IMR-90 (cell line): ENCODE measurements at regions not wholly inside any gene's neighbourhood (a gene's known extent, or its start where the extent isn't known, plus 50 kb on each side); places are given as distances from the start of the nearest gene placed in this dataset.

Source experiments
- ATAC-seq: fragments of 200-7000 bp; cut with Tn5 transposase; 2 replicates; pipeline ENCODE4 v1.9.1; 2020; ENCODE audit warnings: low read depth, mild to moderate bottlenecking, moderate library complexity
- BruUV-seq: library from RNA; stranded (reverse); fragments of 400-500 nt; replicated peaks from 2 replicates; lab custom pipeline; 2021; lab: Mats Ljungman, UMichigan
- CTCF ChIA-PET: fragments of 300-600 bp; formaldehyde crosslinking; extraction: SDS; loops from one replicate; lab custom pipeline; 2021; ENCODE audit warnings: antibody characterized with exemption; lab: Yijun Ruan, JAX
- POLR2A ChIA-PET: fragments of 300-600 bp; sonication (Branson Sonifier 250); formaldehyde crosslinking; loops from one replicate; lab custom pipeline; 2022; ENCODE audit warnings: antibody characterized with exemption; ENCODE audit not compliant: unreplicated experiment; lab: Charles Lee
- DNase-seq: peaks from one replicate; pipeline ENCODE4 v3.0.0; 2013
- H2AFZ ChIP-seq: replicated peaks from 2 replicates; pipeline ENCODE3; 2013; ENCODE audit warnings: low read length, mild to moderate bottlenecking; ENCODE audit not compliant: poor library complexity
- H2AK5ac ChIP-seq: 2 replicates; pipeline ENCODE4 v1.6.1; 2013; ENCODE audit warnings: low read depth, low read length, inconsistent platforms
- H2AK9ac ChIP-seq: replicated peaks from 2 replicates; pipeline ENCODE3; 2013; ENCODE audit warnings: mild to moderate bottlenecking, low read depth, low read length, moderate library complexity; ENCODE audit not compliant: poor library complexity
- H2BK120ac ChIP-seq: 2 replicates; pipeline ENCODE4 v1.6.1; 2013; ENCODE audit warnings: low read depth, low read length, inconsistent platforms
- H2BK15ac ChIP-seq: 3 replicates; pipeline ENCODE4 v1.6.1; 2013; ENCODE audit warnings: low read depth, low read length, inconsistent platforms
- H2BK20ac ChIP-seq: 2 replicates; pipeline ENCODE4 v1.6.1; 2013; ENCODE audit warnings: low read depth, mild to moderate bottlenecking, inconsistent platforms, low read length, moderate library complexity
- H2BK5ac ChIP-seq: 2 replicates; pipeline ENCODE4 v1.6.1; 2013; ENCODE audit warnings: mild to moderate bottlenecking, low read depth, low read length, inconsistent platforms; ENCODE audit not compliant: poor library complexity, severe bottlenecking
- H3K14ac ChIP-seq: replicated peaks from 2 replicates; pipeline ENCODE4 v1.6.1; 2013; ENCODE audit warnings: low read depth, low read length, inconsistent platforms
- H3K18ac ChIP-seq: 2 replicates; pipeline ENCODE4 v1.6.1; 2013; ENCODE audit warnings: low read depth, low read length, control low read depth
- H3K23ac ChIP-seq: 2 replicates; pipeline ENCODE4 v1.6.1; 2013; ENCODE audit warnings: low read depth, low read length, inconsistent platforms
- H3K27ac ChIP-seq: 2 replicates; pipeline ENCODE4 v1.5.1; 2013; ENCODE audit warnings: mild to moderate bottlenecking, control low read depth, low read length; ENCODE audit not compliant: insufficient read depth
- H3K27me3 ChIP-seq: 2 replicates; pipeline ENCODE4 v1.6.1; 2013; ENCODE audit warnings: low read length; ENCODE audit not compliant: control insufficient read depth, insufficient read depth
- H3K36me3 ChIP-seq: 2 replicates; pipeline ENCODE4 v1.6.1; 2013; ENCODE audit warnings: low read length, mixed read lengths; ENCODE audit not compliant: control insufficient read depth, insufficient read depth
- H3K4ac ChIP-seq: 2 replicates; pipeline ENCODE4 v1.6.1; 2013; ENCODE audit warnings: low read depth, low read length, inconsistent platforms
- H3K4me1 ChIP-seq: 2 replicates; pipeline ENCODE4 v1.6.1; 2013; ENCODE audit warnings: low read length, mixed read lengths; ENCODE audit not compliant: control insufficient read depth, insufficient read depth
- H3K4me2 ChIP-seq: 2 replicates; pipeline ENCODE4 v1.6.1; 2013; ENCODE audit warnings: low read depth, mild to moderate bottlenecking, control low read depth, low read length, moderate library complexity
- H3K4me3 ChIP-seq: 2 replicates; pipeline ENCODE4 v1.5.1; 2013; ENCODE audit warnings: low read depth, mild to moderate bottlenecking, control low read depth, low read length, moderate library complexity; ENCODE audit not compliant: insufficient read depth
- H3K56ac ChIP-seq: 2 replicates; pipeline ENCODE4 v1.6.1; 2013; ENCODE audit warnings: low read length, inconsistent platforms; ENCODE audit not compliant: insufficient read depth; ENCODE audit errors: extremely low read depth
- H3K79me1 ChIP-seq, 2 experiments: 2 replicates each; pipeline ENCODE4 v1.6.1; 2013; ENCODE audit warnings: low read length in 2 of 2, inconsistent platforms in 1 of 2, low read depth in 1 of 2
- H3K9ac ChIP-seq: 2 replicates; pipeline ENCODE4 v1.6.1; 2013; ENCODE audit warnings: low read depth, low read length, control low read depth
- H3K9me1 ChIP-seq: 2 replicates; pipeline ENCODE4 v1.6.1; 2013; ENCODE audit warnings: low read length, inconsistent platforms; ENCODE audit not compliant: insufficient read depth
- H3K9me3 ChIP-seq: 2 replicates; pipeline ENCODE4 v1.6.1; 2013; ENCODE audit warnings: low read length; ENCODE audit not compliant: control insufficient read depth, insufficient read depth
- H4K20me1 ChIP-seq: 2 replicates; pipeline ENCODE4 v1.6.1; 2013; ENCODE audit warnings: low read length, inconsistent platforms; ENCODE audit not compliant: insufficient read depth
- H4K5ac ChIP-seq: 2 replicates; pipeline ENCODE4 v1.6.1; 2013; ENCODE audit warnings: mild to moderate bottlenecking, low read depth, low read length, control low read depth
- H4K8ac ChIP-seq, 2 experiments: 2 replicates each; pipeline ENCODE4 v1.6.1; 2013; ENCODE audit warnings: low read depth in 2 of 2, low read length in 2 of 2, control low read depth in 1 of 2, inconsistent platforms in 1 of 2
- H4K91ac ChIP-seq: 2 replicates; pipeline ENCODE4 v1.6.1; 2013; ENCODE audit warnings: low read depth, low read length, inconsistent platforms; ENCODE audit not compliant: insufficient read depth
- MAFK ChIP-seq: IDR thresholded peaks from 2 replicates; pipeline ENCODE4 v1.6.1; 2012; ENCODE audit warnings: low read depth, low read length, improper control_type of control experiment
- MAZ ChIP-seq: IDR thresholded peaks from 2 replicates; pipeline ENCODE4 v1.6.1; 2012; ENCODE audit warnings: low read depth, mild to moderate bottlenecking, low read length, improper control_type of control experiment, moderate library complexity, borderline replicate concordance
- RAD21 ChIP-seq: IDR thresholded peaks from 2 replicates; pipeline ENCODE4 v1.6.1; 2012; ENCODE audit warnings: low read length, improper control_type of control experiment
- RCOR1 ChIP-seq: IDR thresholded peaks from 2 replicates; pipeline ENCODE4 v1.6.1; 2012; ENCODE audit warnings: mild to moderate bottlenecking, low read length, improper control_type of control experiment; ENCODE audit not compliant: insufficient replicate concordance
- RFX5 ChIP-seq: IDR thresholded peaks from 2 replicates; pipeline ENCODE4 v1.8.0; 2012; ENCODE audit warnings: low read depth, mild to moderate bottlenecking, low read length, moderate library complexity
- WGBS, 2 experiments: methylation state at CpG; one replicate each; pipeline versions ENCODE4 v1.1.5 to v1.1.7; 2013; ENCODE audit warnings: missing lambda C conversion rate in 2 of 2; ENCODE audit not compliant: insufficient read length in 1 of 2; ENCODE audit errors: extremely low coverage in 2 of 2; 5-methylcytosine and 5-hydroxymethylcytosine counted together
- dilution Hi-C: fragments of 300-500 bp; cut with HindIII; formaldehyde crosslinking; loops from one replicate; pipeline ENCODE4 v1.14.3; 2018; ENCODE audit warnings: low sequenced_read_pairs; ENCODE audit not compliant: unreplicated experiment
- in situ Hi-C: fragments of 300-500 bp; cut with MboI; formaldehyde crosslinking; loops from 3 replicates; pipeline ENCODE4 v1.14.3; 2019; ENCODE audit warnings: low sequenced_read_pairs, inconsistent platforms, mixed read lengths
- intact Hi-C: fragments of 100-400 bp; cut with micrococcal nuclease; formaldehyde crosslinking; loops from 2 replicates; pipeline ENCODE4 v1.10.0; 2022
- TF ChIP-seq, protein P1 (sequence below): fragments of 150-350 bp; IDR thresholded peaks from 2 replicates; pipeline ENCODE4 v1.6.1; 2016; ENCODE audit warnings: low read depth, mild to moderate bottlenecking, low read length, moderate library complexity, borderline replicate concordance
- TF ChIP-seq, protein P2 (sequence below): conservative IDR thresholded peaks from 2 replicates; pipeline ENCODE4 v1.5.1; 2012; ENCODE audit warnings: mild to moderate bottlenecking, low read depth, low read length, improper control_type of control experiment

DNA sequence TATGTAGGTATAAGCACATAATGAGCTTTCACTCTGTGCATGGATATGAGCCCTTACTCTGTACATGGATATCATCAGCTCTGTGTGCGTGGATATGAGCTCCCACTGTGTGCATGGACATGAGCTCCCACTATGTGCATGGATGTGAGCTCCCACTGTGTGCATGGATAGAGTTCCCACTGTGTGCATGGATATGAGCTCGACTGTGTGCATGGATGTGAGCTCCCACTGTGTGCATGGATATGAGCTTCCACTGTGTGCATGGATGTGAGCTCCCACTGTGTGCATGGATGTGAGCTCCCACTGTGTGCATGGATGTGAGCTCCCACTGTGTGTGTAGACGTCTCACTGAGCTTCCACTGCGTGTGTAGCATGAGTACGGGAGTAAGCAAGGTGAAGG, 149.3 kb upstream of the ALKAL2 start:
- peaks cover 42% of the 10 kb centered on the region for H3K9me3 ChIP-seq
- no peak overlapping the region for H3K4ac ChIP-seq
- no peaks in the 10 kb centered on the region for H4K20me1 ChIP-seq
- H3K27ac ChIP-seq: no peak overlapping the region
- H4K5ac ChIP-seq: no peak overlapping the region
- no peak overlapping the region for H3K9ac ChIP-seq
- no peak overlapping the region for H2BK20ac ChIP-seq
- H4K8ac ChIP-seq: no peak overlapping the region
- H3K4me1 ChIP-seq: no peaks in the 10 kb centered on the region
- POLR2A ChIA-PET: no interaction called here
- H3K27me3 ChIP-seq: no peaks in the 10 kb centered on the region
- no peak overlapping the region for H2AFZ ChIP-seq
- H3K18ac ChIP-seq: no peak overlapping the region
- no peak overlapping the region for H3K56ac ChIP-seq
- no peaks in the 10 kb centered on the region for H3K36me3 ChIP-seq
- BruUV-seq: no TSS peak
- no peak overlapping the region for H3K4me3 ChIP-seq
- CTCF ChIA-PET: no interaction called here
- no CpG with 5 or more reads among the region's 5 CpGs for WGBS, 2 experiments
- ATAC-seq (no peak), DNase-seq (no peak)
- H3K9me1 ChIP-seq: no peaks in the 10 kb centered on the region
- in situ Hi-C loops: no loop called here
- no peak overlapping the region for H2BK5ac ChIP-seq
- H3K4me2 ChIP-seq: no peak overlapping the region
- no peak overlapping the region for H3K23ac ChIP-seq
- no peak overlapping the region for H2AK5ac ChIP-seq
- H2BK15ac ChIP-seq: no peak overlapping the region
- dilution Hi-C loops: no loop called here
- no peak for TF ChIP-seq RFX5
- TF ChIP-seq, protein P1, sequence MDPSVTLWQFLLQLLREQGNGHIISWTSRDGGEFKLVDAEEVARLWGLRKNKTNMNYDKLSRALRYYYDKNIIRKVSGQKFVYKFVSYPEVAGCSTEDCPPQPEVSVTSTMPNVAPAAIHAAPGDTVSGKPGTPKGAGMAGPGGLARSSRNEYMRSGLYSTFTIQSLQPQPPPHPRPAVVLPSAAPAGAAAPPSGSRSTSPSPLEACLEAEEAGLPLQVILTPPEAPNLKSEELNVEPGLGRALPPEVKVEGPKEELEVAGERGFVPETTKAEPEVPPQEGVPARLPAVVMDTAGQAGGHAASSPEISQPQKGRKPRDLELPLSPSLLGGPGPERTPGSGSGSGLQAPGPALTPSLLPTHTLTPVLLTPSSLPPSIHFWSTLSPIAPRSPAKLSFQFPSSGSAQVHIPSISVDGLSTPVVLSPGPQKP: no peak
- no peak for TF ChIP-seq MAFK
- TF ChIP-seq, protein P2, sequence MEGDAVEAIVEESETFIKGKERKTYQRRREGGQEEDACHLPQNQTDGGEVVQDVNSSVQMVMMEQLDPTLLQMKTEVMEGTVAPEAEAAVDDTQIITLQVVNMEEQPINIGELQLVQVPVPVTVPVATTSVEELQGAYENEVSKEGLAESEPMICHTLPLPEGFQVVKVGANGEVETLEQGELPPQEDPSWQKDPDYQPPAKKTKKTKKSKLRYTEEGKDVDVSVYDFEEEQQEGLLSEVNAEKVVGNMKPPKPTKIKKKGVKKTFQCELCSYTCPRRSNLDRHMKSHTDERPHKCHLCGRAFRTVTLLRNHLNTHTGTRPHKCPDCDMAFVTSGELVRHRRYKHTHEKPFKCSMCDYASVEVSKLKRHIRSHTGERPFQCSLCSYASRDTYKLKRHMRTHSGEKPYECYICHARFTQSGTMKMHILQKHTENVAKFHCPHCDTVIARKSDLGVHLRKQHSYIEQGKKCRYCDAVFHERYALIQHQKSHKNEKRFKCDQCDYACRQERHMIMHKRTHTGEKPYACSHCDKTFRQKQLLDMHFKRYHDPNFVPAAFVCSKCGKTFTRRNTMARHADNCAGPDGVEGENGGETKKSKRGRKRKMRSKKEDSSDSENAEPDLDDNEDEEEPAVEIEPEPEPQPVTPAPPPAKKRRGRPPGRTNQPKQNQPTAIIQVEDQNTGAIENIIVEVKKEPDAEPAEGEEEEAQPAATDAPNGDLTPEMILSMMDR: no peak
- no peak for TF ChIP-seq RAD21
- TF ChIP-seq MAZ: no peak
- TF ChIP-seq RCOR1: no peak
- no peak overlapping the region for H3K14ac ChIP-seq
- no peaks in the 10 kb centered on the region for H3K79me1 ChIP-seq
- no peak overlapping the region for H2AK9ac ChIP-seq
- intact Hi-C loops: no loop called here
- H4K91ac ChIP-seq: no peak overlapping the region
- no peak overlapping the region for H2BK120ac ChIP-seq
